KOPT-K1 (cell line): ENCODE measurements at regions not wholly inside any gene's neighbourhood (a gene's known extent, or its start where the extent isn't known, plus 50 kb on each side); places are given as distances from the start of the nearest gene placed in this dataset.
"Not testable (repeated sequence)": the region's sequence is repeated elsewhere in the genome, so short reads cannot be mapped to it uniquely, and the experiment has no call there.

ENCODE experiments used
- H3K27ac ChIP-seq: fragments of 200-600 bp; sonication (generic); 2 replicates; pipeline ENCODE4 v1.5.1; 2016; ENCODE audit warnings: antibody characterized with exemption, mild to moderate bottlenecking, low read depth, low read length; ENCODE audit not compliant: poor library complexity, severe bottlenecking
- H3K36me3 ChIP-seq: fragments of 200-600 bp; sonication (generic); 2 replicates; pipeline ENCODE4 v1.5.1; 2017; ENCODE audit warnings: antibody characterized with exemption, mild to moderate bottlenecking, low read length, moderate library complexity; ENCODE audit not compliant: insufficient read depth
- H3K9me3 ChIP-seq: fragments of 200-600 bp; sonication (generic); 2 replicates; pipeline ENCODE4 v1.5.1; 2017; ENCODE audit warnings: antibody characterized with exemption, low read length, mild to moderate bottlenecking; ENCODE audit not compliant: insufficient read depth, poor library complexity, severe bottlenecking

DNA sequence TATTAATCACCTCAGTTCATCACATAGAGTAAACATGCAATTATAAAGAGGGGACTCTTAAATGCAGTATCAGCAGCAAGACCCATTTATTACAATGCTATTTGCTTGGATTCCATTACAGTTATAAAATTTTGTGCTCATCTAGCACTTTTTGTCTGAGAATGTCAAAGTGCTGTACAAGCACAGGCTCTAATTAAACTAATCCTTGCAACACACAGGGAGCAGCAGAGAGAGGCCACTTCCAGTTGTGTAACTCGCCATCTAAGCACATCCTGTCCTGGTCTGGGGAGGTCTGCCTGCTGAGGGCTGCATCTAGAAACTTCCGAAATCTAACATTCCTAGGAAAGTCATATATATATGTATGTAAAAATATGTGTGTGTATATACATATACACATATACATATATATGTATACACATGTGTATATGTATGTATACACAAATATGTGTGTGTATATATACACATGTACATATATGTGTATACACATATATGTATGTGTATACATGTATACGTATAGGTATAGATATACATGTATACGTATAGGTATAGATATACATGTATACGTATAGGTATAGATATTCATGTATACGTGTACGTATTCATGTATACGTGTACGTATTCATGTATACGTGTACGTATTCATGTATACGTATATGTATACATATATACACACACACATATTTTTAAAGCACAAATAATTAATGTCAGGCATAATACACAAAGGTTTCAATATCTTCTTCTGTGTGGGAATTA, 136.4 kb upstream of the JARID2 start:
- no peak overlapping the region for H3K27ac ChIP-seq
- H3K36me3 ChIP-seq: no peaks in the 10 kb centered on the region
- H3K9me3 ChIP-seq: no peaks in the 10 kb centered on the region

DNA sequence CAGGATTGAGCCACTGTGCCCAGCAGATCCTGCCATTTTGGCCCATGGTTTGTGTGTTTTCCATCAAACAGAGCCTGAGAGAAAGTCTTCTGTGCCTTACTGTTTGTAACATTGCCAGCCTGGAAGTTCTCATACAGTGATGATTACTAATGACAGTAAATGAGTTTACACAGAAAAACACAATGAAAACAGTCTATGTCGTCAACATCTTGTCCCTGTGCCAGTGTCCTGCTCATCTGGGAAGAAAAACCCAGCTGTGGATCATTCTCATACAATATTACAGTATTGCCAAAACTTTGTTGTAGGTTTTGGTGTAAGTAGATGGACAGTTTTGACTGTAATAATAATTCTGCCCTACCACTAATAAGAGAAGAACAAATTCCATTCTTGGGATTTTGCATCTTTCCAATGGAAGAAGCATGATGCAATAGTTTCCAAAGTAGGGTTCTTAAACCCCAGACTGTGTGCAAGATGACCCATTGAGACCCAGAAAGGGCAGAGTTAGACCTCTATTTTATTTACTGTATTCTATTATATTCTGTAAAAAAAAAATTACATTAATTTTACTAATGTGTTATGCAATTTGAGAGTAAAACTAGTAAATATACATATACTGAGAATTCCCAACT, 135.0 kb upstream of the JARID2 start:
- H3K27ac ChIP-seq: no peak overlapping the region
- H3K9me3 ChIP-seq: no peaks in the 10 kb centered on the region
- H3K36me3 ChIP-seq: no peaks in the 10 kb centered on the region

- H3K27ac ChIP-seq, H3K36me3 ChIP-seq, H3K9me3 ChIP-seq: not testable (repeated sequence)
Observed at GRCh38 chr6:15111576-15111975, 134.3 kb upstream of the JARID2 start.

- Histone ChIP-seq H3K27ac (no peak overlapping the region), H3K36me3 (no peaks in the 10 kb centered on the region), H3K9me3 (no peaks in the 10 kb centered on the region)
Observed at GRCh38 chr6:15113587-15113986, 132.3 kb upstream of the JARID2 start.

GRCh38 chr6:15114061-15114460, 131.8 kb upstream of the JARID2 start:
- Histone ChIP-seq H3K36me3 (no peaks in the 10 kb centered on the region), H3K27ac (no peak overlapping the region), H3K9me3 (no peaks in the 10 kb centered on the region)

GRCh38 chr6:15116889-15117288, 129.0 kb upstream of the JARID2 start:
- no peaks in the 10 kb centered on the region for H3K9me3 ChIP-seq
- no peaks in the 10 kb centered on the region for H3K36me3 ChIP-seq
- H3K27ac ChIP-seq: no peak overlapping the region

DNA sequence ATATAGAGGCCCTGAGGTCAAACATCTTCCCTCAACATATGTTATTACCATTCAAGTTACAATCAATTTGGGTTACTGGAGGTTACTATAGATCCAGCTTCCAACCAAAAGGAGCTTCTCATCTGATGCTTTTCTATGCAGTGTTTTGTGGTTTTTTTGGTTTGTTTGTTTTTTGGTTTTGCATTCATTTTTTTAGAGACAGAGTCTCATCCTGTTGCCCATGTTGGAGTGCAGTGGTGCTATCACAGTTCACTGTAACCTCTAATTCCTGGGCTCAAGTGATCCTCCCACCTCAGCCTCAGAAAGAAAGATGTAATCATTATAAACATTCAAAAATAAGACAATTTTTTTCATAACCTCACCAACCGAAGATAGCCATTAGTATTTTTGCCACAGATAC, 124.4 kb upstream of the JARID2 start:
- H3K36me3 ChIP-seq: no peaks in the 10 kb centered on the region
- no peaks in the 10 kb centered on the region for H3K9me3 ChIP-seq
- H3K27ac ChIP-seq: no peak overlapping the region

DNA sequence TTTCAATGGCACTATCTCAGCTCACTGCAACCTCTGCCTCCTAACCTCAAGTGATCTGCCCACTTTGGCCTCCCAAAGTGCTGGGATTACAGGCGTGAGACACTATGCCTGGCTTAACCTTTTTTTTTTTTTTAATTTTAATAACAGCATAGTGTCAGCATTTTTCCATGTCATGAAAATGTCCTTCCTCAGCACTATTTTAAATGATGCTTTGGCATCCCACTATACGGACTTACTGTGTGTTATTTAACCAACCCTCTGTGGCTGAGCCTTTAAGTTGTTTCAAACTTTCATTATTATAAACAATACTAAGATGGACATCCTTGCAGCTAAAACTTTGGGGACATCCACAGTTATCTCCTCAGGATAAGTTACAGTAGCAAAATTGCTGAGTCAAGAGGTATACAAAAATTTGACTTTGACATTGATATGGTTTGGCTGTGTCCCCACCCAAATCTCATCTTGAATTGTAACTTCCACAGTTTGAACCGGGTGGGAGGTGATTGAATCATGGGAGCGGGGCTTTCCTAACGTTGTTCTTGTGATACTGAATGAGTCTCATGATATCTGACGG, 123.8 kb upstream of the JARID2 start:
- Histone ChIP-seq H3K36me3 (no peaks in the 10 kb centered on the region), H3K9me3 (no peaks in the 10 kb centered on the region), H3K27ac (no peak overlapping the region)

GRCh38 chr6:15129887-15130286, 116.0 kb upstream of the JARID2 start:
- H3K36me3 ChIP-seq: no peaks in the 10 kb centered on the region
- H3K27ac ChIP-seq: no peak overlapping the region
- H3K9me3 ChIP-seq: no peaks in the 10 kb centered on the region

- no peaks in the 10 kb centered on the region for H3K36me3 ChIP-seq
- no peak overlapping the region for H3K27ac ChIP-seq
Observed at GRCh38 chr6:15131234-15131633, 114.6 kb upstream of the JARID2 start.

GRCh38 chr6:15131651-15132061, 114.2 kb upstream of the JARID2 start:
- Histone ChIP-seq H3K27ac (no peak overlapping the region), H3K36me3 (no peaks in the 10 kb centered on the region), H3K9me3 (no peaks in the 10 kb centered on the region)

More at GRCh38 chr6:15131234-15131633, 114.6 kb upstream of the JARID2 start:
- H3K9me3 ChIP-seq: no peaks in the 10 kb centered on the region

DNA sequence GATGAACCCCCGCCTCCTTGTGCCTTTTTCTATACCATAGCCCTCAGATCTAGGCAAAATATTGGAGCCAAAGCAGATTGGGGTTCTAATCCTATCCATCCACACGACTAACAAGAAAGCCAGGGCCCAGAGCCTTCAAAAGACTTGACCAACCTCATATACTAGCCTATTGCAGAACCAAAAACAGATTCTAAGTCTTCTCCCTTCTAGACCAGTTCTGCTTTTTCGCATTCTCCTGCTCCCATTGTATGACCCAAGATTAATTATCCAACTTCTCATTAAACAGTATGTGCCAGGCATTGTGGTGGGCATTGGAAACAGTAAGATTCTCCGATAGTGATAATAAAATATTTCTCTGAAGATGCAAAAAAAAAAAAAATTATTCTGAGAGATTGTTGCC, 113.7 kb upstream of the JARID2 start:
- H3K27ac ChIP-seq: no peak overlapping the region
- no peaks in the 10 kb centered on the region for H3K9me3 ChIP-seq
- H3K36me3 ChIP-seq: no peaks in the 10 kb centered on the region

GRCh38 chr6:15132854-15133670, 112.8 kb upstream of the JARID2 start:
- no peak overlapping the region for H3K27ac ChIP-seq
- H3K36me3 ChIP-seq: no peaks in the 10 kb centered on the region
- no peaks in the 10 kb centered on the region for H3K9me3 ChIP-seq

- Histone ChIP-seq H3K27ac (no peak overlapping the region), H3K36me3 (no peaks in the 10 kb centered on the region), H3K9me3 (no peaks in the 10 kb centered on the region)
Observed at GRCh38 chr6:15137086-15137485, 108.8 kb upstream of the JARID2 start.

GRCh38 chr6:15143086-15143485, 102.8 kb upstream of the JARID2 start:
- Histone ChIP-seq H3K36me3 (no peaks in the 10 kb centered on the region), H3K27ac (no peak overlapping the region), H3K9me3 (no peaks in the 10 kb centered on the region)
